ENCODE measurements at regions not wholly inside any gene's neighbourhood (a gene's known extent, or its start where the extent isn't known, plus 50 kb on each side); places are given as distances from the start of the nearest gene placed in this dataset.

GRCh38 chr13:22061806-22062391 lies 391.0 kb downstream of the FGF9 start:
- TF ChIP-seq CTCF (IDR thresholded peaks at IDR 0.05 in 4 of 5, conservative IDR thresholded peaks at IDR 0.05 in 1 of 5), result no peak
- no peak for TF ChIP-seq POLR2A (IDR thresholded peaks at IDR 0.05)

All from gastrocnemius medialis (tissue), 4 donors.